ENCODE measurements at regions not wholly inside any gene's neighbourhood (a gene's known extent, or its start where the extent isn't known, plus 50 kb on each side); places are given as distances from the start of the nearest gene placed in this dataset.
"Not testable (repeated sequence)": the region's sequence is repeated elsewhere in the genome, so short reads cannot be mapped to it uniquely, and the experiment has no call there.

DNA sequence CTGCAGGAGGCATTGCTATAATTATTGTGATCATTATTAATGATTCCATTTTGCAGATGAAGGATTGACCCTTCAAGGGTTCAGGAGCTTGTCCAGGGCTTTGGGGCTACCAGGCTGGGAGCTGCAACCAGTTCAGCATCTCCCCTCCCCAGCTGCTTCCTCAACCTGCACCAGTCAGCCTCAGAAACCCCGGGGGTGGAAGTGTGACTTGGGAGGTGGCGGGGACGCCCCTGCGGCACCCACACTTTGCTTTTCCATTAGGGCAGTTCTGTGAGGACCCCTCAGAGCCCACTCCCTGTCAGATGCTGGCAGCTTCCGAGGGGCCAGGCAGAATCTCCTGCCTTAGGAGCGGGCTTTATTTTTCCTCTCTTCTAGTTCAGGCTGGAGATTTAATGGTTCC is 85.6 kb downstream of the OLFM1 start:
- DNase-seq = no peak

DNA sequence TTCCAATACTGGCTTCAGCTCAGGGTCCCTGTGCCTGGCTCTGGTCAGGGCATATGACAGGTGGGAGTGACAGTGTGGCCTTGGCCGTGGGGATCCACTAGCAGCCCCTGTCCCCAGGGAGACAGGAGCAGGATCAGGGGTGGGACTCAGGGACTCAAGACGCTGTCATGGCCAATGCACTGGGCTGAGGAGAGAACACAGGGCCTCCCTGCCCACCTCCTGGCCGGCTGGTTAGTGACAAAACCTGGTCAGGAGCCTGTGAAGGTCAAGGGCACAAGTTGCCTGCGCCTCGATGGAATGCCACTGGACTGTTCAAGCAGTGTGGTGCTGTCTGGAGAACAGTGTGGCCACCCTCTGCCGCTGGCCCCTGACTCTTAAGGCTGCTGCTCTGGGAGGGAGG is 86.8 kb downstream of the OLFM1 start:
- DNase-seq = no peak

GRCh38 chr9:135174981-135175380 is 87.5 kb downstream of the OLFM1 start:
- DNase-seq = no peak

DNA sequence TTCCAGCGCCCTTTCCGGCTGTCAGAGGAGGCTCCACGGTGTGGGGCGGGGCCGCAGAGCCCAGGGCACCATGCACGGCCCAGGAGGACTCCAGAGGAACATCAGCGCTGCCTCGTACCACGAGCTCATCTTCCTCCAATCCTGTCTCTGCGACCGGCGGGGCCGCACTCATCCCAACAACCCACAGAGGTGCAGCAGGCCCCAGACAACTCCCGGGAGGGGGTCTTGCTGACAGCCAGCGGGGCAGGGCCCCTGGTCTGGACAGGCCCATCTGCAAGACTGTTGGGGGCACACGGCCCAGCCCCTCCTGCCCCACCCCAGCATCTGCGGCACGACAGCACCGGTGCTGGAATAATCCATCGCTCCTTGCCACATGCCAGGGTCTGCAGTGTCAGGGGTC is 88.8 kb downstream of the OLFM1 start:
- no peak for DNase-seq

GRCh38 chr9:135177562-135177961 is 90.1 kb downstream of the OLFM1 start:
- not testable (repeated sequence) for DNase-seq

DNA sequence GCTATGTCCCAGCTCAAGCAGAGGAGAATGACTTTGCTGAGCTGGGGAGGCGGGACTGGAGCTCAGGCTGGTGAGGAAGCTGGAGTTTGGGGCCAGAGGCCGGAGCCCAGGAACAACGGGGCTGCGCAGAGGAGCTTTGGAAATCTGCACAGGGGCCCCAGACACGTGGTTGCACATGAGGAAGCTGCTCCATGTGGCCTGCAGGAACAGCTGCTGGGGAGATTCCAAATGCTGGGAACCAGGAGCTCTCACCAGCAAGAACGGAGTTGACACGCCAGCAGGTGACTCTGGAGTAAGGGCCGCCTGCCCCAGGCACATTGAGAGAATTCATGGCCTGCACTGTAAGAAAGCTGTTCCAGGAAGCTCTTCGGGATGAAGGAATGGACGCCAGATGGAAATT is 91.0 kb downstream of the OLFM1 start:
- DNase-seq = no peak

- DNase-seq = no peak
These were observed 91.6 kb downstream of the OLFM1 start for GRCh38 chr9:135179041-135179440.

DNA sequence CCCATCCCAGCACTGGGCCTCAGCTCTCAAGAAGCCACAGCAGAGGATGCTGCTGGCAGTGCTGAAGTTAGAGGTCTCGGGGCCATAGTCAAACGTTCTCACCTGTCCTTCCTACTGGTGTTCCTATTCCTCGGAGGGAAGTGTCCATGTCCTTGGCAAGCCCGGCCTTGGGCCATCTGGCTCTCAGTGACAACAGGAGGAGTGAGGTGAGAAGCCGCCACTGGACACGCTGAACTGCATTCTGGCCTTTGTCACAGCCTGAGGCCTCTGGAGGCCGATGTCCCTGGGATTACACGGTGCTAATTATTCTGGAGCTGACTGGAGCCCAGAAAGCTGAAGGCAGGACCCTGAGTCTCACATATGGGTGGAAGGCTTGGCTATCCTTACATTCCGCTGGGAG is 92.5 kb downstream of the OLFM1 start:
- no peak for DNase-seq

GRCh38 chr9:135180586-135180985 is 93.1 kb downstream of the OLFM1 start:
- no peak for DNase-seq

DNA sequence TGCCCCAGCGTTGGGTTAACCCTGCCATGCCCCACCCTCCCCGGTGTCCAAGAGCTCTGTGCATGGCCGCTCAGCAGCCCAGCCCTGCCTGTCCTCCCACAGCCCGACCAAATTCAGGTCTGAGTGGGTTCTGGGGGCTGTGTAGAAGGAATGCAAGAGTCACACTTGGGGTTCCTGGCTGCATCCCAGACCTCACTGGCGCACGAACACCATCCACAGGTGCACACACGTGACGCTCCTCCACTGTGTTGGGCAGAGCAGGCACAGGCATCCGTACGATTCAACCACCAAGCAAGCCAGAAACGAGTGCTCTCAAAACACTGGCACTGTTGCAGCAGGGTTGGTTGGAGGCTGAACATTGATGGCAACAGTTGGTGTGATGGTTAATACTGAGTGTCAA is 93.9 kb downstream of the OLFM1 start:
- no peak for DNase-seq

GRCh38 chr9:135181841-135182240 is 94.4 kb downstream of the OLFM1 start:
- not testable (repeated sequence) for DNase-seq

DNA sequence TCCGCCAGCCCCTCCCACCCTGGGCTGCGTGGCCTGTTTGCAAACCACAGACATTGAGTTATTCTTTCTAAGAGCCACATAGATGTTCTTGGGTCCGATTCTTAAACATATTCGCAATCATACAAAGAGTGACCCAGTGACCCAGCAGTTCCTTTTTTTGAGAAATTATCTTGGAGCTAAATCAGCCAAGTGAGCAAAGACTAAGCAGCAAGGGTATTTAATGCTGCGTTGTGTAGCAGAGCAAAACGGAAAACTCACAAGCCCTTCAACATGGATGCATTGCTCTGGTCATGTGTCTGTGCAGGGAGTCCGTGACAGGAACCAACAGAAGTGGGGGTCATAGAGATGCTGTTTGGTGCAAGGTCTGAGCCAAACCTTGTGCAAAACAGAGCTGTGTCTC is 95.6 kb downstream of the OLFM1 start:
- no peak for DNase-seq

- DNase-seq = no peak
These were observed 96.2 kb downstream of the OLFM1 start for GRCh38 chr9:135183528-135184180.

DNA sequence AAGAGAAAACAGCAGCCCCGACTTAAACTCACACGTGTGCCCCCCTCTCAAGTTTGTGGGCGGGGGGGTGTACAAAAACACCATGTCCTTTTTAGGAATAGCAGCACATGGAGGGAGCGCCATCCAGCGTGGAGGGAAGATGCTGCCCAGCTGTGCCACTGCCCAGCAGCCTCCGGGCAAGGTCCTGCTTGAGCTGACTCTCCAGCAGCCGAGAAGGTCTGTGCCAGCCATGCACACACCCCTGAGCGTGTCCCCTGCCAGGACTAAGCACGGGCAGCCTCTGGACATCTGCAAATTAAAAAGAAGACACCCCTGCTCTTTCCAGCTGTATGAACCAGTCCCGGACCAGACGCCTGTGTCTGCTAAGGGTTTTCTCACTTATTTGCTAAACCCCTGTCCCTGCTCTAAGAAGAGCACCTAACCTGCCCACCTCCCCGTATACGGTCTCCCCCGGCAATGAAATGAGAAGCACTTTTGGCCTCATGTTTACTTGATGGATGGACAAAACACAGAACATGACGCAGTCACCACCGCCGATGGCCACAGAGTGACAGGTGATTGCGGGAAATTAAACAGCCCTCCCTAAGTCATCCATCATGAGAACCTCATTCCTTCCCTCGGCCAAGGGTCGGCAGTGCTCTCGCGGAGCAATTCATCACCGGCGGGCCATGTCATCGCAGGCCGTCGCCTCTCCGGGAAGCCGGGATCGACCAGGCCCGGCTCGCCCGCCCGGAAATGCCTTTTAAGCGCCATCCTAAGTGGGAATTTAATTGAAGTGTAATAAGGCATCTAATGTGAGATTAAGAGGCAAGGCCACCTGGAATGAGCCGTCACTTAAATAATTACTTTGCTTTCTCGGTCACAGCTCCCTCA is 96.9 kb downstream of the OLFM1 start:
- no peak for DNase-seq

DNA sequence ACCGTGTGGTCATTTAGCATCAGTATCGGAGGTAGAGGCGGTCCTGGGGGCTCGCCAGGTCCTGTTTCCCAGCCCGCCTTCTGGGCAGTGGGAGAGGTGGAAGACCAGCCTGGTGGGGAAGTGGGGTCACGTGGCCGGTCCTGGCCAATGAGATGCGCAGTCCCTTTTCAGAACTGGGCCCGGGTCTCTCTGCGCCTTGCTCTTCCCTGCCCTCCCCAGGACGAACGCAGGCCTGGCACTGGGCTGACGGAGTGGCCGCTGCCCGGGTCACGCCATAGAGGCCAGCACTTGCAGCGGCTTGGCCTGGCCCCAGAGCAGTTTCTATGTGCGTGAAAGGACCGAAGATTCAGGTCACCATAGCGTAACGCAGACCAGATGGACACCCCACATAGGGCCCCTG is 97.6 kb downstream of the OLFM1 start:
- no peak for DNase-seq

DNA sequence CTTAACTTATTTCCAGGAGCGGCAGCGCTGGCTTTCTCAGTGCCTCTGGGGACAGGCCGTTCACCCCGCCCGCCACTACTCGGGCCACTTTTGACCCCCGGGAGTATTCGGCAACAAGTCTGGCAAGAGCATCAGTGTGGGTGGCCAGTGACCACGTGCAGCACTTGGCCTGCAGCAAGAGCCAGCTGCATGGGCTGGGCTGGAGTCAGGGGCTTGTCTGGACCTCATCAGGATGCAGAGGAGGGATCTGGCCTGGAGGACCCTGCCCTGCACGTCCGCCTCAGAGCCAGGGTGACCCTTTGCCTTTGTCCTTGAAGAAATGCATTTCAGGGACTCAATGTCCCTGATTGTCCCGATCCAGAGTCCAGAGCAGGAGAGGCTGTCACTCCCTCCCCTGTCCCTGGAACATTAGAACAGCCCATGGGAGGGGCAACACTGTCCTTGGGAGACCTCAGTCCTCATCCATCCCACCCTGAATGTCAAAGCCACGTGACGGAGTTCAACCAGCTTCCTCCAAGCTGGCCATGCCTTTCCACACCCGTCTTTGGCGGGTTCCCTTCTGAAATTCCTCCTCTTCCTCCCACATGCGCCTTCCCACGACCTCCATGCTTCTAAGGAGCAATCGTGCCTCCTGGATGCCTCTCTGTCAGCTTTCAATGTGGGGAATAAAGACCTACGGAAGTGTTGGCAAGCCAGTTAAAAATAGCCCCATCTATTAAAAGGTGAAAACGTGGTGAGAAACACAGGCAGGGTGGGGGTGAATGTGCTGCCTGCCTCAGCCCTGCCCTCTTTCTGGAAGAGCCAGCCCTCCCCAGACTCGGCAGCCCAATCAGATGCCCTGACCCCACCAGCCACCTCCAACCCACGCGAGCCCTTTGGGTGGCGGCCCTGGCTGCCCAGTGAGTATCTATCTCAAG is 99.0 kb downstream of the OLFM1 start:
- DNase-seq = no peak

GRCh38 chr9:135187365-135187764 is 99.9 kb downstream of the OLFM1 start:
- no peak for DNase-seq

GRCh38 chr9:135188681-135189151 is 101.2 kb downstream of the OLFM1 start:
- no peak for DNase-seq

- DNase-seq = no peak
These were observed 102.0 kb downstream of the OLFM1 start for GRCh38 chr9:135189497-135189896.

DNA sequence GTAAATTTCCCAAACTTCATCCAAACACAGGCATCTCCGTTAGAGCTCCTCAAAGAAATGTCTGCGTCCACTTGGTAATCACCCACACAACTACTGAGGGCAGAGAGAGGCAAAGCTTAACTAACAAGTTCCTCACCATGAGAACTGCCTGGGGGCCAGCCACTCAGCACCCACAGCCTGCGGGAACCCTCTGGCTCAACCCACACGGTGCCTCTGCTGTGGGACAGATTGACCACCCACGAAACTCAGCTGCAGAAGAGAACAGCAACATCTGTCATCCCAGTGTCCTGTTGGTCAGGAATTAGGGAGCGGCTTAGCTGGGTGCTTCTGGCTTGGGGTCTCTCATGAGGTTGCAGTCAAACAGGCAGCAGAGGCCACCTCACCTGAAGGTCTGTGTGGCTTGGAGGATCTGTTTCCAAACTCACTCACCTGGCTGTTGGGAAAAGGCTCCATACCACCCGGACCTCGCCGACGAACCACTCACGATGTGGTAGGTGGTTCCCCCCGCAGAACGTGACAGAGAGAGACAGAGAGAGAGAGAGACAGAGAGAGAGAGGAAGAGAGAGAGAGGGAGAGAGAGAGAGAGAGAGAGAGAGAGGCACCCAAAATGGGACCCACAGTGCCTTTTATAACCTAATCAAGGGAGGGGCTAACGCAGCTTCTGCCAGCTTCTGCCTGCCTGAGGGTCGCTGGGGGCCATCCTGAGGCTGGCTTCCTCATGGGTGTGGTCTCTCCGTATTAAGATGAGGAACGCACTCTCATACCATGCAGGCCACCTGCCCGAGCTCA is 103.5 kb downstream of the OLFM1 start:
- DNase-seq = no peak

DNA sequence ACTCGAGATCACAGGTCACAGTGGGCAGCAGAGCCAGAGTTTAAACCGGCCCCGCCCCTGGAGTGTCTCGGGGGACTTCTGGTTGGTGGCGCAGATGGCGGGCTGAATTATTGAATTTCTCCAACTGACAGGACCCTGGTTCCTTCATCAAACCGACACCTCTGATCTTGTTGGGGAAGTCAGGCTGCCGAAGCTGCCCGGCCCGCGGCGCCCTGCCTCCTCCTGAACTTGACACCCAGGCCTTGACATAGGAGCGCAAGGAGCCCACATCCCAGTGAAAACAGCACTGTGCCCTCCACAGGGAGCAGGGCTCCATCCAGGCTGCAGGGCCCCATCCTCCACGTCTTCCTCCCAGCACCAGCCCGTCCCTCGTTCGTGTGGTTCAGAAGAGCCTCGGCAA is 105.2 kb downstream of the OLFM1 start:
- DNase-seq = no peak

GRCh38 chr9:135195975-135196374 is 108.5 kb downstream of the OLFM1 start:
- not testable (repeated sequence) for DNase-seq
